Stimulated activated effector memory CD8-positive, alpha-beta T cell treated with anti-CD3 and anti-CD28 coated beads, Interleukin-12 subunit alpha, Interleukin-12 subunit beta, amount 100 ng/mL, for 72 hours (primary cell): ENCODE measurements at regions not wholly inside any gene's neighbourhood (a gene's known extent, or its start where the extent isn't known, plus 50 kb on each side); places are given as distances from the start of the nearest gene placed in this dataset.
"Not testable (repeated sequence)": the region's sequence is repeated elsewhere in the genome, so short reads cannot be mapped to it uniquely, and the experiment has no call there.

Experiments
- ATAC-seq: fragments of 150-1000 bp; cut with Tn5 transposase; 2 replicates; pipeline ENCODE4 v1.10.0; 2021
- DNase-seq, 2 donors: peaks; one replicate each; pipeline ENCODE4 v3.0.0; 2021 to 2022; ENCODE audit warnings: low spot score in 2 of 2
- H3K27ac Mint-ChIP-seq: one replicate; pipeline ENCODE4 v1.8.0; 2022; ENCODE audit warnings: mild to moderate bottlenecking, mixed read lengths
- H3K36me3 Mint-ChIP-seq: one replicate; pipeline ENCODE4 v1.8.0; 2022; ENCODE audit warnings: mild to moderate bottlenecking, mixed read lengths
- H3K4me1 Mint-ChIP-seq: one replicate; pipeline ENCODE4 v1.8.0; 2022; ENCODE audit warnings: mixed read lengths
- H3K4me3 Mint-ChIP-seq: one replicate; pipeline ENCODE4 v1.8.0; 2022; ENCODE audit warnings: mild to moderate bottlenecking, mixed read lengths
- H3K9me3 Mint-ChIP-seq: one replicate; pipeline ENCODE4 v1.8.0; 2022; ENCODE audit warnings: mixed read lengths

- Mint-ChIP-seq H3K36me3 (no peaks in the 10 kb centered on the region), H3K9me3 (no peaks in the 10 kb centered on the region), H3K27ac (no peak overlapping the region), H3K4me3 (no peak overlapping the region), H3K4me1 (no peaks in the 10 kb centered on the region)
- DNase-seq = no peak
- no peak for ATAC-seq
These were observed 111.3 kb upstream of the ATP8A1 start for GRCh38 chr4:42768125-42768748.

DNA sequence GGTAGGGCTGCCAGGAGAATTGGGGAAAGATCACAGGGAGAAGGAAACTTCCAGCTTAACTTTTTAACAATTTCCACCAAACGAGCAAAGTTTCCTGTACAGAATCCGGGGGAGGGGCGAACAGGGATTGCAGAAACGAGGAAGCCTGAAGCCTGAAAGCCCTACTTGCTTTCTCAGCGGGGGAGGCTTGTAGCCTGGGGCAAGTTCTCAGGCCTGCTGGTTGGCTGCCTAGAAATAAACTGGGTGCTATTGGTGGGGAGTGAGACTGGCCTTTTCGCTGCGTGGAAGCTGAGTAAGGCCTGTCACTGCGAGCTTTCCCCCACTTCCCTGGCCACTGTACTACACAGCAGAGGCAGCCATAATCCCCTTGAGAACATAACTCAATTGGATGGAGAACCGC lies 110.8 kb upstream of the ATP8A1 start:
- Mint-ChIP-seq H3K27ac (no peak overlapping the region), H3K9me3 (no peaks in the 10 kb centered on the region), H3K36me3 (no peaks in the 10 kb centered on the region), H3K4me3 (no peak overlapping the region), H3K4me1 (no peaks in the 10 kb centered on the region)
- DNase-seq (no peak), ATAC-seq (no peak)

- Mint-ChIP-seq H3K36me3 (no peaks in the 10 kb centered on the region), H3K27ac (no peak overlapping the region), H3K4me3 (no peak overlapping the region), H3K4me1 (no peaks in the 10 kb centered on the region), H3K9me3 (no peaks in the 10 kb centered on the region)
- DNase-seq = no peak
- no peak for ATAC-seq
These were observed 104.9 kb upstream of the ATP8A1 start for GRCh38 chr4:42761804-42762203.

DNA sequence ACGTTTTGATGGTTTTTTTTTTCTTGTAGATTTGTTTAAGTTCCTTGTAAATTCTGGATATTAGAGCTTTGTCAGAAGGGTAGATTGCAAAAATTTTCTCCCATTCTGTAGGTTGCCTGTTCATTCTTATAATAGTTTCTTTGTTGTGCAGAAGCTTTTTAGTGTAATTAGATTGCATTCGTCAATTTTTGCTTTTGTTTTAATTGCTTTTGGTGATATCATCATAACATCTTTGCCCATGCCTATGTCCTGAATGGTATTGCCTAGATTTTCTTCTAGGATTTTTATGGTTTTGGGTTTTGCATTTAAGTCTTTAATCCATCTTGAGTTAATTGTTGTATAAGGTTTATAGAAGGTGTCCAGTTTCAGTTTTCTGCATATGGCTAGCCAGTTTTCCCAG lies 98.1 kb upstream of the ATP8A1 start:
- H3K36me3 Mint-ChIP-seq, DNase-seq, H3K4me3 Mint-ChIP-seq, H3K9me3 Mint-ChIP-seq, H3K27ac Mint-ChIP-seq, H3K4me1 Mint-ChIP-seq, ATAC-seq: not testable (repeated sequence)

GRCh38 chr4:42751587-42751986 lies 94.7 kb upstream of the ATP8A1 start:
- Mint-ChIP-seq H3K27ac (no peak overlapping the region), H3K9me3 (no peaks in the 10 kb centered on the region), H3K4me1 (peaks cover 8% of the 10 kb centered on the region), H3K36me3 (no peaks in the 10 kb centered on the region), H3K4me3 (no peak overlapping the region)
- no peak for ATAC-seq
- DNase-seq = no peak

GRCh38 chr4:42750856-42751255 lies 94.0 kb upstream of the ATP8A1 start:
- DNase-seq (no peak), ATAC-seq (no peak)
- Mint-ChIP-seq H3K27ac (no peak overlapping the region), H3K9me3 (no peaks in the 10 kb centered on the region), H3K36me3 (no peaks in the 10 kb centered on the region), H3K4me3 (no peak overlapping the region), H3K4me1 (peaks cover 8% of the 10 kb centered on the region)

DNA sequence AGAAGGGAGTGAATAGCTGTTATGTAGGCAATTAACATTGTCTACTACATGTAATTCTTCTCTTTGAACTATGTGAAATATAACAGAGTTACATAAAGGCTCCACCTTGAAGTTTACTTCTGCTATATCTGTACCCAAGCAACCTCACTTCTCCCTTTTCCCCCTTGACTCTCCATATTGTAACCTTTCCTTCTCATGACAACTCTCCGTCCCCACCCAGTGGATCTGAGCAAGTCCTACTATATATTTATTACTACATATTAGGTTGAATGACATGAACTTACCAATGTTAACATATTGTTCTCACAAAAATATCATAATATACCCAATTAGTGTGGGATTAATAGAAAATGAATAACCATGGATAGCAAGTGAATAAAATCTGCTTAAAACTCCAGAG lies 93.2 kb upstream of the ATP8A1 start:
- DNase-seq (no peak), ATAC-seq (peak; percentile 74)
- no peak overlapping the region for H3K27ac Mint-ChIP-seq

DNA sequence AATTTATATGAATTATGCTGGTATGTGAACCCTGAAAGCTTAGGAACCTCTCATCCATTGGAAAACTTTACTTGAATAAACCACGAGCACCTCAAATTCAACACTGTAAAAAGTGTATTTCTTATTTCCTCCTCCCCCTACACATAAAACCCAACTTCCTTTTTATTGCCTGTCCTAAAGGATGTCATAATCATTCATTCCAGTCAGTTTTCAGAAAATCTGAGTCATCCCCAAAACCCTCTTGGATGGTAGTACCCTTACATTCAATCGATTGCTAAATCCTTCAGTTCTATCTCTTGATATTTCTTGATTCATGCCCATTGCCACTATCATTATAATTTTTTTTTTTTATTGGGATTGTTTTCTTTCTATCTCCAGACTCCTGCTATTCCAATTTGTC lies 91.1 kb upstream of the ATP8A1 start:
- no peaks in the 10 kb centered on the region for H3K36me3 Mint-ChIP-seq
- H3K4me3 Mint-ChIP-seq = no peak overlapping the region
- no peak for ATAC-seq
- peaks cover 3% of the 10 kb centered on the region for H3K9me3 Mint-ChIP-seq
- H3K27ac Mint-ChIP-seq = peak overlapping the region; percentile 3
- DNase-seq = no peak
- peaks cover 8% of the 10 kb centered on the region for H3K4me1 Mint-ChIP-seq

More for the DNA sequence above, 93.2 kb upstream of the ATP8A1 start:
- Mint-ChIP-seq H3K4me1 (peaks cover 8% of the 10 kb centered on the region), H3K4me3 (no peak overlapping the region), H3K9me3 (peaks cover 3% of the 10 kb centered on the region), H3K36me3 (no peaks in the 10 kb centered on the region)

- no peak overlapping the region for H3K27ac Mint-ChIP-seq
- no peaks in the 10 kb centered on the region for H3K4me1 Mint-ChIP-seq
- DNase-seq = no peak
These were observed 79.8 kb upstream of the ATP8A1 start for GRCh38 chr4:42736527-42737195.

DNA sequence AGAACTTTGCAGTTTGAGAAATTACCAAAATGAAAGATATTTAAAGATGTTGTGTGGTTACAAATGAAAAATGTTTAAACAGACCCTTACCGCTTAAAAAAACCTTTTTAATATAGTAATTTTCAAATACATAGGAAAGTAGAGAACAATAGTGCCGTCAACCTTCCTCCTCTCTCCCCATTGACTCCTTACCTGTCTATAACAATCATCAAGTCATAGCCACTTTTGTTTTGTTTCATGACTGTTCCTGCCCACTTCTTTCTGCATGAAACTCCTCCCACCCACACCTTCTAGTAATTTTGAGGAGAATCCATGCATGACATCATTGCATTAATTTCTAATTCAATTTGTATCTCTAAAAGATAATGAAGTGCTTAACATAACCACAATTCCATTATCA lies 76.5 kb upstream of the ATP8A1 start:
- Mint-ChIP-seq H3K4me1 (no peaks in the 10 kb centered on the region), H3K4me3 (no peak overlapping the region), H3K9me3 (peaks cover 6% of the 10 kb centered on the region), H3K36me3 (no peaks in the 10 kb centered on the region), H3K27ac (no peak overlapping the region)
- no peak for ATAC-seq
- DNase-seq = no peak

More at GRCh38 chr4:42736527-42737195, 79.8 kb upstream of the ATP8A1 start:
- Mint-ChIP-seq H3K36me3 (no peaks in the 10 kb centered on the region), H3K4me3 (no peak overlapping the region), H3K9me3 (peaks cover 4% of the 10 kb centered on the region)
- no peak for ATAC-seq

GRCh38 chr4:42732776-42733175 lies 75.9 kb upstream of the ATP8A1 start:
- DNase-seq (no peak), ATAC-seq (peak; percentile 99)
- Mint-ChIP-seq H3K9me3 (peaks cover 6% of the 10 kb centered on the region), H3K4me1 (no peaks in the 10 kb centered on the region), H3K36me3 (no peaks in the 10 kb centered on the region), H3K4me3 (no peak overlapping the region), H3K27ac (no peak overlapping the region)

- ATAC-seq = no peak
- H3K9me3 Mint-ChIP-seq = peaks cover 6% of the 10 kb centered on the region
- no peak overlapping the region for H3K27ac Mint-ChIP-seq
- H3K4me3 Mint-ChIP-seq = no peak overlapping the region
- no peaks in the 10 kb centered on the region for H3K4me1 Mint-ChIP-seq
- no peak for DNase-seq
- no peaks in the 10 kb centered on the region for H3K36me3 Mint-ChIP-seq
These were observed 72.8 kb upstream of the ATP8A1 start for GRCh38 chr4:42729505-42730237.

DNA sequence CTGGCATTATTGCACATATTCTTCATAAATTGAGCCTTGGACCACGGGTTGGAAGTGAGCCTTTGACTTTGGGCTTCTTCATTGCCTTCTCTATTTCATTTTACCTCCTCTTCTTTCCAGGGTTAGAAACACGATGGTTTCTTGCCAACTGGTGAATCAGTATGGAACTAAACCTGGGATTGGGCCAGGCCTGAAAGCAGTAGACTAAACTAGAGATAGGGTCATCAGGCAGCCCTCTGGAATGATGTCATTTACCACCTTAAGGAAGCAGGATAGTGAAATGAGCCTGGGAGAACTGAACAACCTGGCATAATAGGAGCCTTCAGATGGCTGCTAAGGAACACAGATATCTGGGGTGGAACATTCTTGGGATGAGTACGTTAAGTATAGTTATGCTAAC lies 67.5 kb upstream of the ATP8A1 start:
- Mint-ChIP-seq H3K27ac (no peak overlapping the region), H3K4me1 (no peaks in the 10 kb centered on the region), H3K36me3 (no peaks in the 10 kb centered on the region), H3K9me3 (peaks cover 6% of the 10 kb centered on the region), H3K4me3 (no peak overlapping the region)
- DNase-seq (no peak), ATAC-seq (no peak)

- ATAC-seq (no peak), DNase-seq (no peak)
- H3K4me1 Mint-ChIP-seq = no peaks in the 10 kb centered on the region
- no peaks in the 10 kb centered on the region for H3K36me3 Mint-ChIP-seq
- H3K9me3 Mint-ChIP-seq = no peaks in the 10 kb centered on the region
- no peak overlapping the region for H3K4me3 Mint-ChIP-seq
- no peak overlapping the region for H3K27ac Mint-ChIP-seq
These were observed 63.6 kb upstream of the ATP8A1 start for GRCh38 chr4:42720533-42720932.

DNA sequence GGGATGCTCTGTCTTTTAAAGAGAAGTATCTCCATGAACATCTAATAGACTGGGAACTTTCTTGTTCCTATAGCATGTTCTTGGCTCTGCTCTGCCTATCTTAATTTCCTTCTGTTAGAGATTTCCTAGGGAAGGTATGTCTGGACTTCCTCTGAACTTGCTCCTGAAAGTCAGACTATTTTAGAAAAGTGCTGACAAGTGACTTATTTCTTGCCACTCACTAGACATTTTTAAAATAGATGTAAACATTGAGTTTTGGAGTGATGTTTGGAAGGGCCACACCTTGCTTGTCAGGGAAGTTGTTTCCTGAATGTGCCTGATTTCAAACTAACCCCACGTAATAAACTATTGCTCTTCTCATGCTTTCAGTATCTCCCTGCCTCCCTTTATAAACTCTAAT lies 62.4 kb upstream of the ATP8A1 start:
- no peak for ATAC-seq
- no peaks in the 10 kb centered on the region for H3K36me3 Mint-ChIP-seq
- no peak overlapping the region for H3K4me3 Mint-ChIP-seq
- no peak for DNase-seq
- H3K27ac Mint-ChIP-seq = no peak overlapping the region
- no peaks in the 10 kb centered on the region for H3K4me1 Mint-ChIP-seq
- H3K9me3 Mint-ChIP-seq = no peaks in the 10 kb centered on the region

DNA sequence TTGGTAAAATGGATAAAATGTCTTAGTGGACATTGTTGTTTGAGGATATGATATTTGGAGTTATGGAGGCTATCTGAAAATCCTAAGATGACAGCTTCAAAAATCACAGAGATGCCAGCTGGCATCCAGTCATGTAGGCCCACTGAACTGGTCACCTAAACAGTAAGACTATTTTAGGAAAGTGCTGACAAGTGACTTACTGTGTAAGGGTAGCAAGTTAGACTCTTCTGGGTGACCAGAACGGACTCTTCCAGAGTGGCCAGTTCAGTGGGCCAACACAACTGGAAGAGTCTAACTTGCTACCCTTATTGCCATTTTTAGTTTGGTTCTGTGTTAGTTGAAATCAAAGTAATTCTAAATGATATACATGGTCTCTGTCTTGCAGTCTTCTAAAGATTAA lies 61.4 kb upstream of the ATP8A1 start:
- no peak for ATAC-seq
- H3K4me1 Mint-ChIP-seq = no peaks in the 10 kb centered on the region
- no peak for DNase-seq
- H3K9me3 Mint-ChIP-seq = no peaks in the 10 kb centered on the region
- H3K27ac Mint-ChIP-seq = no peak overlapping the region
- H3K4me3 Mint-ChIP-seq = no peak overlapping the region
- no peaks in the 10 kb centered on the region for H3K36me3 Mint-ChIP-seq
